ENCODE measurements at regions not wholly inside any gene's neighbourhood (a gene's known extent, or its start where the extent isn't known, plus 50 kb on each side); places are given as distances from the start of the nearest gene placed in this dataset.

DNA sequence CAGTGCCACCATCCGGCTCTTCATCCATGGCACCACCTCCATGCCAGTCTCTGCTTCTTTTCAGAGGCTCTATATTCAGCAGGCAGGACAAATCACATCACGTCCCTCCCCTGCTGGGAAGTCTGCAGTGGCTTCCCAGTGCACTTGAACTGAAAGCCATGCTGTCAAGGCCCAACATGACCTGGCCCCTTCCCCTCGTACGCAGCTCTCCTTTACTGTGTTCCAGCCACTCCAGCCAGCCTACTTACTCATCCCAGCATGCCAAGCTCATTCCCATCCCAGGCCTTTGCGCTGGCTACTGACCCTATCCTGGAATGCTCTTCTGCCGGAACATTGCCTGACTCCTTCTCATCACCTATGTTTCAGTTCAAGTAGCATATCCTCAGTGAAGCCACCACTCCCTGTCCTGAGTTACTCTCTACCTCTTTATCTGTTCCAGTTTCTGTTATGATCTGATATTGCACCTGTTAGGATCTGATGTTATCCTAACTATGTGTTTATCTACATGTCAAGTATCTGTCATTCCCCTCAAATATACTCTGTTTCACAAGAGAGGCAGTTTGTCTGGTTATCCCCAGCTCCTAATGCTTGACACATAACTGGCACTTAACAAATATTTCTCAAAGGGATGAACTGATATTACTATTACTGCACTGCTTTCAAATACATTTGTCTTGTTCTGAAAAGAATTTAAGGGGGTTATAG is 101.2 kb upstream of the F3 start:
- no peak for TF ChIP-seq CTCF (conservative IDR thresholded peaks at IDR 0.05)
- peaks cover under 1% of the 10 kb centered on the region for H3K27me3 Mint-ChIP-seq (ENCODE audit: insufficient read depth)
- no peaks in the 10 kb centered on the region for H3K27me3 ChIP-seq (ENCODE audit: control insufficient read depth, insufficient read depth, low read length, poor library complexity, severe bottlenecking)
- no peak overlapping the region for H3K9ac ChIP-seq (ENCODE audit: extremely low read depth, low read length, poor library complexity, severe bottlenecking)
- H3K4me1 Mint-ChIP-seq = peaks cover 2% of the 10 kb centered on the region
- H3K36me3 ChIP-seq (ENCODE audit: control insufficient read depth, insufficient read depth, low read length) = no peaks in the 10 kb centered on the region
- no peaks in the 10 kb centered on the region for H3K36me3 Mint-ChIP-seq (ENCODE audit: low read depth)
- H3K9me3 Mint-ChIP-seq = no peaks in the 10 kb centered on the region
- DNase-seq = no peak
- no peak overlapping the region for H3K4me3 ChIP-seq (ENCODE audit: low read length)
- no peak overlapping the region for H3K27ac Mint-ChIP-seq
- no peaks in the 10 kb centered on the region for H3K4me1 ChIP-seq (ENCODE audit: control insufficient read depth, insufficient read depth, low read length)
- H3K4me3 Mint-ChIP-seq = no peak overlapping the region
- H3K27ac ChIP-seq (ENCODE audit: low read depth, low read length) = no peak overlapping the region
- no peaks in the 10 kb centered on the region for H3K9me3 ChIP-seq (ENCODE audit: control insufficient read depth, low read length)
- 71 to 77% methylated on average over 4 to 6 of the region's 6 CpGs for WGBS, 2 experiments (ENCODE audit: insufficient coverage in 1 of 2, insufficient read length in 1 of 2)

GRCh38 chr1:94641990-94642389 is 100.4 kb upstream of the F3 start:
- H3K27me3 Mint-ChIP-seq (ENCODE audit: insufficient read depth) = no peaks in the 10 kb centered on the region
- H3K4me1 Mint-ChIP-seq = no peaks in the 10 kb centered on the region
- no peak overlapping the region for H3K9ac ChIP-seq (ENCODE audit: extremely low read depth, low read length, poor library complexity, severe bottlenecking)

DNA sequence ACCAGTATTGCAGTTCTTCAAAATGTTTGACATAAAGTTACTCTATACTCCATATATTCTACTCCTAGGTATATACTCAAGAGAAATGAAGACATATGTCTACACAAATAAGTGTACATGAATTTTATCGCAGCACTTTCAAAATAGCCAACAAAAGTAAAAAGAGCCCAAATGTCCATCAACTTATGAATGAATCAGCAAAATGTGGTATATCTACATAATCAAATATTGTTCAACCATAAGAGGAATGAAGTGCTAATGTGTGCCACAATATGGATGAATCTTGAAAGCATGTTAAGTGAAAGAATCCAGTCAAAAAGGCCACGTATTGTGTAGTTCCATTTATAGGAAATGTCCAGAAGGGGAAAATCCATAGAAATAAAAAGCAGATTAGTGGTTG is 98.6 kb upstream of the F3 start:
- no peak for TF ChIP-seq CTCF (conservative IDR thresholded peaks at IDR 0.05)

More at GRCh38 chr1:94641990-94642389, 100.4 kb upstream of the F3 start:
- H3K27ac ChIP-seq (ENCODE audit: low read depth, low read length) = no peak overlapping the region
- H3K27me3 ChIP-seq (ENCODE audit: control insufficient read depth, insufficient read depth, low read length, poor library complexity, severe bottlenecking) = no peaks in the 10 kb centered on the region
- no peaks in the 10 kb centered on the region for H3K36me3 ChIP-seq (ENCODE audit: control insufficient read depth, insufficient read depth, low read length)
- TF ChIP-seq CTCF (conservative IDR thresholded peaks at IDR 0.05) = no peak
- 90 to 93% methylated on average over 6 of the region's 6 CpGs for WGBS, 2 experiments (ENCODE audit: insufficient coverage in 1 of 2, insufficient read length in 1 of 2)
- Mint-ChIP-seq H3K36me3 (ENCODE audit: low read depth) (no peaks in the 10 kb centered on the region), H3K4me3 (no peak overlapping the region), H3K9me3 (no peaks in the 10 kb centered on the region), H3K27ac (no peak overlapping the region)
- no peak for DNase-seq
- H3K4me1 ChIP-seq (ENCODE audit: control insufficient read depth, insufficient read depth, low read length) = no peaks in the 10 kb centered on the region
- no peaks in the 10 kb centered on the region for H3K9me3 ChIP-seq (ENCODE audit: control insufficient read depth, low read length)
- no peak overlapping the region for H3K4me3 ChIP-seq (ENCODE audit: low read length)

More for the DNA sequence above, 98.6 kb upstream of the F3 start:
- no peaks in the 10 kb centered on the region for H3K36me3 Mint-ChIP-seq (ENCODE audit: low read depth)
- Histone ChIP-seq H3K4me3 (ENCODE audit: low read length) (no peak overlapping the region), H3K27me3 (ENCODE audit: control insufficient read depth, insufficient read depth, low read length, poor library complexity, severe bottlenecking) (no peaks in the 10 kb centered on the region), H3K9me3 (ENCODE audit: control insufficient read depth, low read length) (no peaks in the 10 kb centered on the region), H3K36me3 (ENCODE audit: control insufficient read depth, insufficient read depth, low read length) (no peaks in the 10 kb centered on the region), H3K27ac (ENCODE audit: low read depth, low read length) (no peak overlapping the region), H3K9ac (ENCODE audit: extremely low read depth, low read length, poor library complexity, severe bottlenecking) (no peak overlapping the region), H3K4me1 (ENCODE audit: control insufficient read depth, insufficient read depth, low read length) (peaks cover 3% of the 10 kb centered on the region)
- no peak for DNase-seq
- no peaks in the 10 kb centered on the region for H3K9me3 Mint-ChIP-seq
- no peak overlapping the region for H3K27ac Mint-ChIP-seq
- peaks cover 4% of the 10 kb centered on the region for H3K4me1 Mint-ChIP-seq
- H3K27me3 Mint-ChIP-seq (ENCODE audit: insufficient read depth) = no peaks in the 10 kb centered on the region
- whole genome bisulfite sequencing, 2 experiments (ENCODE audit: insufficient coverage in 1 of 2, insufficient read length in 1 of 2) = 96 to 100% methylated on average over 1 to 2 of the region's 2 CpGs
- H3K4me3 Mint-ChIP-seq = no peak overlapping the region

All from endodermal cell (in vitro differentiated cells).